Cerebellar cortex (tissue), 1 donor: ENCODE measurements at regions not wholly inside any gene's neighbourhood (a gene's known extent, or its start where the extent isn't known, plus 50 kb on each side); places are given as distances from the start of the nearest gene placed in this dataset.

ENCODE experiments used
- DNase-seq: peaks from one replicate; pipeline ENCODE4 v3.0.0-alpha.2; 2015; ENCODE audit warnings: low spot score

DNA sequence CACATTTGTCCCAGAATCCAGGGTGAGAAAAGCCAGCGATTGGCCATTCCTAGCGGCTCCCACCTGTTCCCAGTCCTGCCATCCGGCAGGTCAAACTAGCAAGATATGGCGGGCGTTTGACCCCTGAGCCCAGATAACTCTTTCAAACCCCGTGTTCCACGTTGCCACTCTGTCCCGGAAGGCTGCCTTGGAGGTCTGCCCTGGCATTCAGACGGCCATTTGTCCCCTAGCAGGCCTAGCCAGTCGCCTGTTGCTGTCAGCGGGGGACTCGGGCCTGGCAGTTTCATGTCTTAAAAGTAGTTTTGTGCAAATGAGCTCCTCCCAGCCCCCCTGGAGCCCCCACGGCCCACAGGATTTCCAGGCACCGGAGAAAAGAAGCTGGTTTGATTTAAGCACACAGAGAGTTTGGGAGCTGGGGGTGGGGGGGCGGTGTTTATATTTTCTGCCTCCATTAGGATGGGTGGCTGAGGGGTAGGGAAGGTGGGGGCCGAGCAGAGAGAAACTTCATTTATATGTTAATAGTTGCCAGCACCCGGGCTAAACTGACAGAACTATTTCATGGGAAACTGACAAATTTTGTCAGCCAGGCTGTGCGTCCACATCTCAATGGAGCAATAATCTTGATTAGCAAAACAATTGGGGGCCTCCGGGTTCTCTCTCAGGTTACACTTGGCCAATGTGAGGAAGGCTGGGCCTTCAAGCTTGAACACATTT lies 240.9 kb upstream of the SALL1 start:
- DNase-seq, result no peak

DNA sequence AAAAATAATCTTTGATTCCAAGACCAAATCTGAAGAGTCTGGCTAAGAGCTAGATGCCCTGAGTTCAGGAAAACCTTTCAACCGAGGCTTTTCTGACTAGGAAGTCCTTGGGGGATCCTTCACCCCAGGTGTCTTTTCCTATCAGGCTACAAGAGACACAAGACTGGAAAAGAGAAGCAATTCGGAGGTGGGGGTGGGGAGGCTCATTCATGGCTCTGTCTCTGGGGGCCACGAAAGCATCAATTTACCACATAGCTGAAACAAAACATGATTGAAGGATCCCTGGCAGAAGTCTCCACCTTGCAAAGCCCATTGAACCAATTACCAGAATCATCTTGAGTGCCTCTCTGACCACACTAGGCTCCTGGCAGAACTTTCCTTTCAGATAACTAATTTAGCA lies 239.8 kb upstream of the SALL1 start:
- DNase-seq, result no peak

DNA sequence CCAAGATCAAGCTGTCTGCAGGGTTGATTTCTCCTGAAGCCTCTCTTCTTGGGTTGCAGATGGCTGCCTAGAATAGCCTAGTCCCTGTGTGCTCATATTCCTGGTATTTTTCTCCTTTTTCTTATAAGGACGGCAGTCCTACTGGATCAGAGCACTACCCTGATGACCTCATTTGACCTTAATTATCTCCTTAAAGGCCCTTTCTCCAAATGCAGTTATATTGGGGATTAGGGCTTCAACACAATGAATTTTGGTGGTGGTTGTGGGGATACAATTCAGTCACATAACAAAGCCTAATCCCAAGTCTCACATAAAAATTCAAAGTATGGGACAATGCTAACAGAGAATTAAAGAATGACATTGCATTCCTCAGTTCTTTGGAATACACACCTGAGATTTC lies 238.8 kb upstream of the SALL1 start:
- no peak for DNase-seq

DNA sequence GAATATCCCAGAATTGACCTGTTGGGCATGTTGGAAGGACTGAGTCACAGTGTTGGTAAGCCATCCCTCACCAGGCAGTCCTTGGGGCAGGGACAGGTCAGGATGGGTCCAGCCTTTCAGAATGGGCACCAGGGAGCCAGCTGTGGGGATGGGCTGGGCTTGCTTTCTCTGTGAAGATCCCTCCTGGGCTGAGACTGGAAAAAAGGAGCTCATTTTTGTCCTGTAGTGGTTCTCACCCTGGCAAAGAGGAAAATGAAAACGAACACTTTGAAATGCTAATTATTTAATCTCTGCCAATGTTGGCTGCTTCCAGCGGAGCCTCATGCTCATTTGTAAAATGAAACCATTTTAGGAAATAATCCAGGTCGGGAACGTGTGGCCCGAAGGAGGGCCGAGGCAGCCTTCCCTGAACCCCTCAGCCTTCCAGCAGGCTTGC lies 237.5 kb upstream of the SALL1 start:
- no peak for DNase-seq

DNA sequence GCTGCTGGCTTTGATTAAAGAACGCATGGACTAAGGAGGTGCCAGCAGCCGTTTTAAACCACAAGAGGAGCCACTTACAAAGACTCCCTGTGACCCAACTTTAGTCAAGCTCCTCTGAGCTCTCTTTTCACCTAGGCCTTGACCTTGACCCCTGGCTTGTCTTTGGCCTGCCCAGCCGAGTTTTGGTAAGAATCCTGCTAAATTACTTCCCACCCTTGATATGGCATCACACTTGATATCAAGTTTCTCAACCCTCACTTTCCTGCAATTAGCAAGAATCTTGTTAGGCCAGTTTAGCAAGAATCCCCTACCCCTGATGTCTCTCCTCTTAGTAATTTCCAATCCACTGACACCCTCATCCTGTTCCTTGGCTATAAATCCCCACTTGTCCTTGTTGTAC lies 232.8 kb upstream of the SALL1 start:
- DNase-seq, result no peak

DNA sequence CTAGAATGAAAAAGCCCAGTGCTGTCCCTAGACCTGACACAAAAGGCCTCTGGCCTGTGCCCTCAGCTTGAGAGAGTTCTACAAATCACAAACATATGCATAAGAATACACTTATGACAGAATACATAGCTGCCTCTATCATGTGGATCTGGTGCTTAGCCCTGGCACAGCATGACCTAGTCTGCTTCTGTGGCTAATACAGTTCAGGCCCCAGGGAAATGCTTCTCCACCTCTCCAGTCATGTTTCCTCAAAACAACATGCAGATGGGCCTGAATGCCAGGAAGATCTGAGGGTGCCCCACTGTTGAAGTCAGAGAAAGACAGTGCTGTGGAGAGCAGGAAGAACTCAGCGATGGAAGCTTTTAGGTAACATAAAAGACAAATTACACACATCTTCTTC lies 231.9 kb upstream of the SALL1 start:
- DNase-seq, result no peak

DNA sequence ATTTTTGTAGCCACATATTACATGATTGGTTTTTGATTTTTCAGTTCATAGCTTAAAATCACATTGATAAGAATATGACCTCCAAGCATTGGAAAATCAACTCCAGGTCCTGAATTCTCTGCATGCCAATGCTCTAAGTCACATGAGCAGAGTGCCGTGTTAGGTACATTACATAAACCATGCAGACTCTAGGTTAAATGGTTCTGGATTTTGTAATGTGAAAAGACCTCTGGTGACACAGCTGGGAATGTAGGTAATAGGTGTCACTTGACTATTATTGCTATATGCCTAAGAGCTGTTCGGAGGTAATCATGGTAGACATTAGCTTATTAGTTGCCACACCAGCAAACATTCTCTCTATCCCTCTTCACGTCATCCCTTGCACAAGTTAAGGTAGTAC lies 231.1 kb upstream of the SALL1 start:
- no peak for DNase-seq

DNA sequence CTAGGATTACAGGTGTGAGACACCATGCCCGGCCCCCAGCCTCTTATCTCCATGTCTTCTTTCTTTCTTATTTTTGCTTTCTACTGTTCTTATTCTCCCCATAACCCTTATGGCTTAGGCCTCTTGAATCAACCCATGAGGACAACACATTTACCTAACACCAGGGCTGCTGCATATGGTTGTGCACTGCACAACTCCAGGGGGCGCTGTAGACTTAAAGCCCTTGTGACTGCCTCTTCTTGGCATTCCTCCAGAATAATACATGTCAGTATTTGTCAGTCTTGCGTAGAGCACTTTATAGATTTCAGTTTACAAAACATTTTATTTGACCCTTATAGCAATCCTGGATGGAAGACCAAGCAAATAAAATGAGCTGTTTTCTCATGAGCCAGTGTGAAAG lies 225.0 kb upstream of the SALL1 start:
- DNase-seq, result no peak

DNA sequence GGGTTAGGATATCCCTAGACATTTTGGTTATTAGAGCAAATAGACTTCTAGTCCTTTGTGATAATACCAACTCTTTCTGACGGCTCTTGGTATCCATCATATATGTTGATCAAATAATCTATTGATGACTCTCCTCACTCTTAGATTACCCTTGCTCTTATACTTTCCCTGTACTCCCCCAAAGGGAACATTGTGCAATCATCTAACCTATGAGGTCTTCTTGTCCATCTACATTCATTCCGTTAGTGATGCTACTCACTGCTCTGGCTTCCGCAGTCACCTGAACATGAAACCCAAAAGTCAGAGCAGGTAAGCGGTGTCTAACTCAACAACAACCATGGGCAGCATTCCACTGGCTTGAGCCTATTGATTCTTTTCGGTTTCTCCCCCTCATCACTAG lies 223.7 kb upstream of the SALL1 start:
- DNase-seq, result no peak

DNA sequence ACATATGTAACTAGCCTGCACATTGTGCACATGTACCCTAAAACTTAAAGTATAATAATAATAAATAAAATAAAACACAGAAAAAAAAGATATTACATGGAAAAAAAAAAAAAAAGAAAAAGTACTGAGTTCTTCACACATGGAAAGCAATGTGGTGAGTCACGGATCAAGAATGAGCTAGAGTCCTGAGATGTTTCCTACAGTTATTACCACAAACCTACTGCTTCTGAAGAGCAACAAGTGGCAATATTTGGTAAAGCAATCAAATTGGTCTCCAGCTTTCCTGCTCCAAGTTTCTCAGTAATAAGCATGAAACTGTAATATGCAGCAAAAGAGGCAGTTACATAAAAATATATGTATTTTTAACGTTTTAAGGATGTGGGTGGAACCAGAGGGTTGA lies 223.3 kb upstream of the SALL1 start:
- DNase-seq, result no peak

DNA sequence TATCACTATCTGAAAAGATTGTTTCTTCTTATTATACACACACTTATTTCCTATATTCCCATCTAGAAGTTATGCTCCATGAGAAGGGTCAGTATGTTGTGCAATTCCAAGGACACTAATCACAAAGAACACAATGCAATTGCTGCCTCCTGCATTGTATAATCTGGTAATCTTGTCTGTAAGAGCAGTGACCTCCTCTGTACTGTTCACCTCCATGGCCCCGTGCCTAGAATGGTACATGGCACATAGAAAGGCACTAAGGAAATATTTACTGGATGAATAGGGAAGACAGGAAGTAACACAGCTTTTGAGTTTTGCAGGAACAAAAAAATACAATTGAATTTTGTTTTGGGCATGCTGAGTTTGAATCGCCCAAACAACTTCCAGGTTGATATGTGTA lies 214.6 kb upstream of the SALL1 start:
- DNase-seq, result no peak

DNA sequence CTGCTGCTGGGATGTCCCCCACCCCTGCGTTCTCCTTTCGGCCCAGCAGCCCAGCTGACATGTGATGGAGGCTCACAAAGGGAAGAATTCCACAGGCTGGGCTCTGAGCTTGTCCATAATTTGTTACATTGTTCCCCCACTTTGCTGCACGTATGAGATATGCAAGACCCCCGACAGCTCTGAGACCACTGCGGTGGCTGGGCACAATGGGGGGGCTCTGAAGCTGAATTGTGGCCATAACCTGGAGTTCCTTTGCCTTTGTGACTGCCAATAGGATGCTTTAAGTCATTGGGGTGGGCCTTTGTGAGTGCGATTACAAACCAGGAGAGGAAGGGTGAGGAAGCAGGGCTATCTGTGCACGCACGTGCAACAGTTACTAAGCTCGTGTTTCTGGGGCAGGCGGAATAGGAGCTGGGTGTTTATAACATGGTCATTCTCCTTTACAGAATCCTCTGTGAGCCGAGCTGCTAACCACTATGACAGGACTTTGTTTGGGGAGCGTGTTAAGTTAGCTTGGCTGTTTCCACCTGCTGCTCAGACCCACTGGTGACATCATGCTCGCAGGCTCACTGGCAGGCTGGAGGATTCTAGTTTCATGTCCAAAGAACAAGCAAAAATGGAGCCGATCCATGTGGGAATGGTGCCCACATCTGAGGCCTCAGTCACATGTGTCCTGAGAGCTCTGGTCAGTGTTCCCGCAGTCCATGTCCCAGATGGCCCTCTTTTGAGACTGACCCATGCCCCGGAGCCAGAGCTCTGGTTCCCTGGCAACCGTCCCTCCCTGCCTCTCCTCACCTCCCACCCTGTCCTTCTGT lies 208.3 kb upstream of the SALL1 start:
- peak; percentile 45 for DNase-seq

DNA sequence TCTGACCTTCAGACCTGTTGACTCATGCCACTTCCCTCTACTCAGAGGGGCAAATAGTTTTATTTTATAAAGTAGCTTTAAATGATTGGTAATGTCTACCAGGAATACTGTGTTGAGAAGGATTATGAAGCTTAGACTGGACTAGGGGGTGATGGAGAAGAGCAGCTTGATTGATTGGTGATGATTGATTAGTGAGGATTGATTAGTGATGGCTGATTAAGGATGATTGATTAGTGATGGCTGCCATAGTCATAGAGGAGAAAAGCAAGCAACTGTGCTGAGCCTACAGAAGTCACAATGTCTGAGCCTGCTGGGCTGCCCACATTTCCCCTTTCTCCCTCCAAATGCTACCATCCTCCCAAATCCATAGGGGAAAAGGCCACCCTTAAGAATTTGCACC lies 206.8 kb upstream of the SALL1 start:
- no peak for DNase-seq

DNA sequence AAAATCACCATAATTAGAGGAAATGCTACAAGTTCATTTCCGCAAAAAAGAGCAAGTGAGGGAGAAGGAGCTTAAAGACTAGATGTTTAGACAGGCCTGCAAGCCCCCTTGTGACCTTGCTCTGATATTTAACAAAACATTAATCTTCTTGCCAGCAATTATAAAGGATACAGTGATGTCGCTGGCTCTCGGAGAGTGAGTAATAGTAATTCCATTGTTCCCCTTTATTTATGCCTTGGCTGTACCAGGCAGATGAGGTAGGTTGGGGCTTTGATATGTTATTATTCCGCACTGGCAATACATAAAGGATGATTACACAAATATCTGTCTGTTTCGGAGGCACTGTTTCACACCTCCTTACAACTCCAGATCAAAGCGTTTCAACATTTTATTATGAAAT lies 204.8 kb upstream of the SALL1 start:
- no peak for DNase-seq

DNA sequence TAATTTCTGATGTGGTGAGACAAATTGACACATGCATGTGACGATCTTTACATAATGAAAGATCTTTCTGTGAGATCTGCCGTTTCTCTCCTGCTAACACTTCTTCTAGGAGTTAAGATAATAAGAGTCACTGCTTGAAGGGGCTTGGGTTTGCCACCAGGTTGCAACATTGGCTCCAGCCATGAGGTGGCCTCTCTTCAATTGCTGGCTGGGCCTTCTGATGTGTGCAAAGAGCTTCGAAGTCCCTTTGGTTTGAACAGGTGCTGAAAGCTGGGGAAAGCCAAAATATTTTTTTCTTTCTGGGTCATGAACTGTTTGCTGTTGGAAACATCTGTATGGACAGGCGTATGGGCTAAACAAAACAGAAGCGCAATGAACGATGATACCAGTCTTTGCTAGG lies 204.1 kb upstream of the SALL1 start:
- DNase-seq, result no peak

DNA sequence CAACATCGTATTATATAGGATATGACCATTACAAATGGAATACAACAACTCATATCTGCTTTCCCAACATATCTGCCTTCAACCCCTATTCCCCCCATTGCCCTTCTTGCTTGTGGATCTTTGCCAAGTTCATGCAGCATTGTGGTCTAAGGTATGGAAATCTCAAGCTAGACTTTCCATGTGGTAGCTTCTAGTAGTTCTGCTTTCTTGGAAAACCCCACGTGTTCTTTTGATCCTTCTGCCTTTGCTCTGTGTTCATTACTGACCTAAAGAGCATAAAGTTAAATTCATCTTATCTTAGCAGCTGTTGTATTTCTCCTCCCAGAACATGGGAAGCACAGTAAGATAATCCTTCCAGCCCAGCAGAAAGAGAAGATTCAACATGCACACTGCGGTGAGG lies 202.0 kb upstream of the SALL1 start:
- DNase-seq, result no peak

DNA sequence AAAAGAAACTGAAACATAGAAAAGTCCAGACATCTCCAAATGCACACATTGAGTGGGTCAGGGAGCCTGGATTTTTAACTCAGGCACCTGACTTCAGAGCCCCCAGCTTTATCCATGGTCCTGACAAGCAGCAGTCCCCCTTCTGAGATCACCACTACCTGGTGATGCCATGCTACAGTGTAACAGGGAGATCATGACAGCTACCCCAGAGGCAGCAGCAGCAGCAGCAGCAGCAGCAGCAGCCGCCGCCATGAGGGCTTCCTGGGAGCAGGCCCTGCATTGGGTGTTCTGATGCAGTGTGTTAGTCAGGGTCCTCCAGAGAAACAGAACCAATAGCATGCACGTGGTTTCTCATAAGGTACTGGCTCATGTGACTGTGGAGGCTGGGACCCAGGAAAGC lies 198.6 kb upstream of the SALL1 start:
- DNase-seq, result no peak

DNA sequence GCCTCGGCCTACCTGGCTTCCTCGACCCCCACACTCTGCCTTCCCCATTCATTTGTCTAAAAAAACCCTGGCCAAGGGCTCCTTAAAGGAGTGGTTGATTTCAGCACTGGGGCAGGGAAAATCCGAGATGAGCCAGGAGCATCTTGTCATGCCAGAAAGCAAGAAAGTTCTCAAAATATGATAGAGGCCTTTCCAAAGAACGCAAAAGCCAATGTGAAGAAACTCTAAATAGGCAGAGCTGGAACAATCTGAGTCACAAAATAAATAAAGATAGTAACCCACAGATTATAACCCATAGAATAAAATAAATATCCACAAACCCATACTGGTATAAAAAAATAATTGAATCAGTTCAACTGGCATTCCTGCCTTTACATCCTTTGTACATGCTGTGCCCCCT lies 192.3 kb upstream of the SALL1 start:
- no peak for DNase-seq

DNA sequence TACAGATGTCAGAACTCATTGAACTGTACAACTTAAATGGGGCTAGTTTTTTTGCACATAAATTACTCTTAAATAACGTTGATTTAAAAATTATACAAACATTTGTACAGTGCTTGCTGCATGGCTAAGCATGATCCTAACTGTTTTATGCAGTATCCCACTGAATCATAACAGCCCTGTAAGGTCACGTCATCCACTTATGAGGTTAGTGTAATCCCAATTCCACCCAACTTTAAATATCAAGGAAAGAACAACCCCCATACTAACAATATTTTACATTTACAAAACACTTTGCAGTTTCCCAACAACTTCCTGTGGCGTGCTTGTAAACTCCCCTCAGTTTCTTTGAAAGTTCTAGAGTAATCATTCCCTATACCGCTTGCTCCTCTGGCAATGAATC lies 190.1 kb upstream of the SALL1 start:
- no peak for DNase-seq

DNA sequence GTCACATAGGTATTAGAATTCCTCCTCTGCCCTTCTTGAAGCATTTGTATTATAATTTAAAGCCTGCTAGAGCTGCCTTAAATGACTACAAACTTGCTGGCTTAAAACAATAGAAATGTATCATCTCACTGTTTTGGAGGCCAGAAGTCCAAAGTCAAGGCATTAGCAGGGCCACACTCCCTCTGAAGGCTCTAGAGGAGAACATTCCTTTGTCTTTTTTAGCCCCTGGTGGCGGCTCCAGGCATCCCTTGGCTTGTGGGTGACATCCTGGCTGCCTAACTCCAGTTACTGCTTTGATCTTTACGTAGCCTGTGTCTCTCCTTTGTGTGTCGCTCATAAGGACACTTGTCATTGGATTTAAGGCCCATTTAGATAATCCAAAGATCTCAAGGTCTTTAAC lies 186.6 kb upstream of the SALL1 start:
- DNase-seq, result no peak

DNA sequence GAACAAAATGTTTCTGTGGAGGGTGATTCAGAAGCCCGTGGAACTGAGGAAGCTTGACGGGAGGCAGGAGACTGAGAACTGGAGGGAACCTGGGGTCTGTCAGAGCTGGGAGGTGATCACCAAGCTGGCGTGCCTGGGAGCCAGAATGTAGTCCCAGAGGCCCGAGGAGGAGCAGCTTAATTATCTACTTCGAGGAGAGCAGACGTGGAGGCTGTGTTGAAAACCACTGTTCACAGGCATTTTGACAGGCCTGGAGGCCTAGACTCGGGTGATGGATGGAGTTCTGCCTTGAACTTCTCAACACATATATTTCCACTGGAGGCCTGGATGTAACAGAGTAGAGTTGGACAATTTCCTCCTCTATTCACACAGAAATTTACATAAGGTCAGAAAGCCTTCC lies 177.7 kb upstream of the SALL1 start:
- DNase-seq, result no peak

DNA sequence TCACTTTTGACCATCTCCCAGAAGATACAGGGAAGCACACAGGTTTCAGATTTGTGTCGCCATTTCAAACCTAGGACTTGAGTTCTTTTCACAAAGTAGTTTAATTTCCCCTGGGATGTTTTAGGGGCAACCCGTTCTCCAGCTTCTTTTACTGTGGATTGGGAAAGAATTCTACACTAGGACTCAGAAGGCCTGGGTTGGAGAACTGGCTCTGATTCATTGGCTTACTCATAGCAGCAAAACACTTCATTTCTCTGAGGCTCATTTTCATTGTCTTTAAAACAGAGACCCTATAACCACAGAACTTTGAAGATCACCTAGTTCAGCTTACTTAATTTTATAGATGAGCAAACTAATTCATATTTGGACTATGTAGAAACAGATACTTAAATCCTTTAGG lies 175.9 kb upstream of the SALL1 start:
- DNase-seq, result no peak

DNA sequence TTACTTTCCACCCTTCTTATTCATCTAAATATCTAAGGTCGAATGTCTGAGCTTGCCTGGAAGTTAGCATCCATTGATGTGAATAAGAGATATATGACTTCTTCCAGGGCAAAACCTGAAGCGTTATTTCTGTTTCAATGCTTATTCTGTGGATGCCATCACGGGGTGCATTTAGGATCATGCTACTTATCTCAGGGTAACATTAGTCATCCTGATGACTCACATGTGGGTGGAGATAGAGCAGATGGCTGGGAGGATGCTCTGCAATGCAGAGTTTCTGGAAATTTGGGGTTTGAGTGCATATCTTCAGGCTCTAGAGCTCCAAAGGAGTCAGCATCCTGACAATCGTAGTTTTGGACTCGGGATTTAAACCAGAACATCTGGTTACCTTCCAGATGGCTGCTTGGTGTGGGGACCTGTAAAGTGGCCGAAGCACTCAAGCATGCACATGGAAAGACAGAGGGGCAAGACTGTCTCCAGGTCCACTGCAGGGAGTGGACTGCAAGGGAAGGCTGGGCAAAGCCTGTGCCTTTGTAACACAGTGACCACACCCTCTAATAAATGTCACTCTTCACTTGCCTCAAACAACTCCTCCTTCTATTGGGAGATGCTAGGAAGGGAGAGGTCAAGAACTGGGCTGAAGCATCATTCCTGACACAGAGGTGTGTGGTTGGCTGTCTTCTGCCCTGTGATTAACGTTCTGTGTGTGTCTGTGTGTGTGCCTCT lies 175.2 kb upstream of the SALL1 start:
- DNase-seq, result no peak
